HEK293T (cell line): ENCODE measurements at regions not wholly inside any gene's neighbourhood (a gene's known extent, or its start where the extent isn't known, plus 50 kb on each side); places are given as distances from the start of the nearest gene placed in this dataset.

Experiments used
- CTCF ChIA-PET: fragments of 350-600 bp; formaldehyde crosslinking; extraction: SDS; loops from one replicate; lab custom pipeline; 2021; ENCODE audit warnings: antibody characterized with exemption, inconsistent platforms; lab: Yijun Ruan, JAX
- POLR2A ChIA-PET: fragments of 350-600 bp; formaldehyde crosslinking; extraction: SDS; loops from one replicate; lab custom pipeline; 2020; ENCODE audit warnings: antibody characterized with exemption, inconsistent platforms; lab: Yijun Ruan, JAX
- DNase-seq: peaks from one replicate; pipeline ENCODE4 v3.0.0; 2012; ENCODE audit warnings: mixed read lengths; ENCODE audit errors: extremely low spot score
- ARNT ChIP-seq: fragments of 450-650 bp; IDR thresholded peaks from 2 replicates; pipeline ENCODE4 v1.6.1; 2017; ENCODE audit warnings: mild to moderate bottlenecking
- BHLHE40 ChIP-seq: fragments of 450-650 bp; IDR thresholded peaks from 2 replicates; pipeline ENCODE4 v1.6.1; 2016; ENCODE audit warnings: mild to moderate bottlenecking, moderate library complexity, borderline replicate concordance
- CTBP1 ChIP-seq: fragments of 450-650 bp; IDR thresholded peaks from 2 replicates; pipeline ENCODE4 v1.6.1; 2016; ENCODE audit warnings: borderline replicate concordance
- ELF4 ChIP-seq: fragments of 450-650 bp; IDR thresholded peaks from 2 replicates; pipeline ENCODE4 v1.6.1; 2017; ENCODE audit warnings: antibody characterized with exemption
- FOXA1 ChIP-seq: fragments of 450-650 bp; IDR thresholded peaks from 2 replicates; pipeline ENCODE4 v1.6.1; 2016; ENCODE audit warnings: mild to moderate bottlenecking
- FOXK2 ChIP-seq: fragments of 450-650 bp; IDR thresholded peaks from 2 replicates; pipeline ENCODE4 v1.6.1; 2016; ENCODE audit warnings: mild to moderate bottlenecking
- FOXM1 ChIP-seq: fragments of 450-650 bp; IDR thresholded peaks from 2 replicates; pipeline ENCODE4 v1.6.1; 2017; ENCODE audit warnings: mild to moderate bottlenecking, borderline replicate concordance
- HDGF ChIP-seq: fragments of 450-650 bp; IDR thresholded peaks from 2 replicates; pipeline ENCODE4 v1.6.1; 2017; ENCODE audit warnings: antibody characterized with exemption, borderline replicate concordance
- L3MBTL2 ChIP-seq: fragments of 450-650 bp; conservative IDR thresholded peaks from 2 replicates; pipeline ENCODE4 v1.6.1; 2016; ENCODE audit warnings: mild to moderate bottlenecking
- LEF1 ChIP-seq: fragments of 450-650 bp; IDR thresholded peaks from 2 replicates; pipeline ENCODE4 v1.6.1; 2017; ENCODE audit warnings: mild to moderate bottlenecking, borderline replicate concordance
- NFRKB ChIP-seq: fragments of 450-650 bp; IDR thresholded peaks from 2 replicates; pipeline ENCODE4 v1.6.1; 2016; ENCODE audit warnings: mild to moderate bottlenecking, moderate library complexity
- SP1 ChIP-seq: fragments of 450-650 bp; IDR thresholded peaks from 2 replicates; pipeline ENCODE4 v1.6.1; 2017
- SUZ12 ChIP-seq: fragments of 450-650 bp; IDR thresholded peaks from 2 replicates; pipeline ENCODE4 v1.6.1; 2016; ENCODE audit warnings: mild to moderate bottlenecking
- TARDBP ChIP-seq: fragments of 450-650 bp; IDR thresholded peaks from 2 replicates; pipeline ENCODE4 v1.6.1; 2016
- ZNF384 ChIP-seq: fragments of 450-650 bp; IDR thresholded peaks from 2 replicates; pipeline ENCODE4 v1.6.1; 2016
- TF ChIP-seq, protein P1 (sequence below): fragments of 450-650 bp; IDR thresholded peaks from 2 replicates; pipeline ENCODE4 v1.6.1; 2016

DNA sequence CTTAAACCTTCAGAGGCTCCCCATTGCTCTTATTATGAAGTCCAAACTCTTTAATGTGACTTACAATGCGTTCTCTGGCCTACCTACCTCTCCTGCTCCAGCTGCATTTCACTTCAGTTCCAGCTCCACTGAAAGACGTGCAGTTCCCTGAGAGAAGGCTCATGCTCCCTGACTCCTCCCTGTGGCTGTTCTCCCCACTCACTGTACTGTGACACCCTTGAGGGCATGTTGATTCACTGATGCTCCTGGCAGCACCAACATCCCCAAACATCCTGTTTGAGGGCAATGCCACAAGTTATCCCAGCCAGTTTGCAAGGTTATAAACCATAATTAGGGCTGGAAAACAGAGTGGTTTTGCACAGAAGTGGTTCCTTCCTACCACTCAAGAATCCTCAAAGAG is 111.2 kb downstream of the LSM5 start:
- ChIA-PET CTCF (no interaction called here), POLR2A (no interaction called here)
- DNase-seq = no peak

DNA sequence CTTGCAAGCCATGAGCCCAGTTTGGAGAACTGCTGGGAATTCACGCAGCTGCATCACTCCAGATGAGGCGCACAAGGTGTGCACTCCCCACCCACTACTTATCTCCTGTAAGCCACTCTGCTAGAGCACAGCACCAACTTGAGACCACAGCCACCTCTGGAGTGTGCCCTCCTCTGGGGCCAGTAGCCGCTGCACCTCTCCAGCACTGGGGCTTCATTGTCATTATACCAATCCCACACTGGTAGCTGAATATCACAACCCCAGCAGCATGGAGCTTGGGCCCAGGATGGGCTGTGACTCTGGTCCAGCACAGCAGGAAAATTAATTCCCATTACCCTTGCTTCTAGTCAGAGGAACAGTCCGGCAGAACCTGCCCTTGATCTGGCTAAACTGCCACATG is 125.6 kb downstream of the LSM5 start:
- no peak for DNase-seq
- no peak for TF ChIP-seq ELF4
- no peak for TF ChIP-seq SP1
- TF ChIP-seq, protein P1, sequence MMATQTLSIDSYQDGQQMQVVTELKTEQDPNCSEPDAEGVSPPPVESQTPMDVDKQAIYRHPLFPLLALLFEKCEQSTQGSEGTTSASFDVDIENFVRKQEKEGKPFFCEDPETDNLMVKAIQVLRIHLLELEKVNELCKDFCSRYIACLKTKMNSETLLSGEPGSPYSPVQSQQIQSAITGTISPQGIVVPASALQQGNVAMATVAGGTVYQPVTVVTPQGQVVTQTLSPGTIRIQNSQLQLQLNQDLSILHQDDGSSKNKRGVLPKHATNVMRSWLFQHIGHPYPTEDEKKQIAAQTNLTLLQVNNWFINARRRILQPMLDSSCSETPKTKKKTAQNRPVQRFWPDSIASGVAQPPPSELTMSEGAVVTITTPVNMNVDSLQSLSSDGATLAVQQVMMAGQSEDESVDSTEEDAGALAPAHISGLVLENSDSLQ = no peak
- POLR2A ChIA-PET = no interaction called here
- CTCF ChIA-PET = no interaction called here

More for the DNA sequence above, 111.2 kb downstream of the LSM5 start:
- TF ChIP-seq FOXA1 = no peak
- TF ChIP-seq L3MBTL2 = no peak
- no peak for TF ChIP-seq FOXM1
- TF ChIP-seq CTBP1 = no peak
- no peak for TF ChIP-seq FOXK2
- no peak for TF ChIP-seq ELF4
- TF ChIP-seq BHLHE40 = no peak
- TF ChIP-seq SP1 = no peak
- TF ChIP-seq ARNT = no peak
- TF ChIP-seq ZNF384 = no peak
- TF ChIP-seq HDGF = no peak
- no peak for TF ChIP-seq SUZ12
- TF ChIP-seq LEF1 = no peak
- TF ChIP-seq, protein P1 = no peak
- TF ChIP-seq TARDBP = no peak

DNA sequence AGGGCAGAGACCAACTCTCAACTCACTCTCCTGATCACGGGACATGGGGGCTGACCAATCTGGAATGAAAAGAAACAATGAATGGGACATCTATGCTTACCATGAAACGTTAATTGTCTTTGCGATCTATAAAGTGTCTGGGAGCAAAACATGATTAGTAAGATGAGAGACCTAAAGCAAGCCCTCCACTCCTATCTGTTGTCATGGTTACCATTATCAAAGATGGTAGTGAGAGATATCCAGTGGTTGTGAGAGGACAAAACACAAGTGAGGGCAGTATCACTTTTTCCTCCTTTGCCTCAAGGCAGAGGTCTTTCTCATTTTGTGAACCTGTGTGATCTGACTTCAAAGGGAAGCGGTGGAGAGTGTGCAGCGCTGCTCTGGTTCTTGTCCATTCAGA is 130.1 kb downstream of the LSM5 start:
- CTCF ChIA-PET = no interaction called here
- POLR2A ChIA-PET = no interaction called here
- TF ChIP-seq FOXK2 (no peak), TARDBP (no peak), NFRKB (no peak), HDGF (no peak), ARNT (no peak), SP1 (no peak), SUZ12 (no peak), ELF4 (no peak), CTBP1 (no peak), ZNF384 (no peak)
- DNase-seq = no peak

DNA sequence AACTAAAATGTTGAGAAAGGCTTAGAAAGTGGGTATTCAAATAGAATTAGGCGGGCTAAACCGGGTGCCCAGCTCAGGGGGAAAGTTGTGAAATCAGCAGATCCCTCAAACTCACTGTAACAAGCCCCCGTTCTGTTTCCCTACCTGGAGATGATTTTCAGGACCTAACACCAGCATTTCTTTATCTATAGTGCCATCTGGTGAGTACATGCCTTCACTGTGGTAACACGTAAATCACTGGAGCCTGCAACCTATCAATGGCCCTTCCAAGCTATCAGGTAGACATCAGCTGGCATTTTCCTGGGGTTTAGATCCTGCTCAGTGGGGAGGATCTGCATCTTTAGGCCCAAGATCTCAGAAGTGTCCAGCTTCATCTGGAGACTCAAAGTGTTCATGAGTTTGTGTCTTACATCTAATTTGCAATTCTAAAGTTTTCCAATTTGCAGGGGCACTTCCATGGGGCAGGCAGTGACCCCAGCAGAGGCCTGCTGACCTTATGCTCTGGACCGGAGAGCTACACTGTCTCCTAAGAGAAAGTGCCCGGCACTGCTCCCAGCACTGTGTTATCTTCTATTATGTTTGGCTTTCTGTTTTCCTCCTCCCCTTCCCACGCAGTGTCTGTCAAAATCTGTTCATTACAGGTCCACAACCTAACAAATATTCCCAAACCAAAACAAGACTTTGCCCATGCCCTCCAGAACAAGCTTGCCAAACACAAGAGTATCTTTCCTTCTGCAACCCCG is 132.5 kb downstream of the LSM5 start:
- DNase-seq = no peak
- ChIA-PET POLR2A (no interaction called here), CTCF (interaction anchor here (1.0 kb wide), 1 partner anchor 10 kb away, joined by 5 read pairs; no protein-coding TSS in a partner anchor)
- no peak for TF ChIP-seq FOXM1
- TF ChIP-seq ZNF384 = no peak
- no peak for TF ChIP-seq FOXK2
- TF ChIP-seq ELF4 = no peak
- no peak for TF ChIP-seq CTBP1
- TF ChIP-seq TARDBP = no peak
- TF ChIP-seq LEF1 = no peak

DNA sequence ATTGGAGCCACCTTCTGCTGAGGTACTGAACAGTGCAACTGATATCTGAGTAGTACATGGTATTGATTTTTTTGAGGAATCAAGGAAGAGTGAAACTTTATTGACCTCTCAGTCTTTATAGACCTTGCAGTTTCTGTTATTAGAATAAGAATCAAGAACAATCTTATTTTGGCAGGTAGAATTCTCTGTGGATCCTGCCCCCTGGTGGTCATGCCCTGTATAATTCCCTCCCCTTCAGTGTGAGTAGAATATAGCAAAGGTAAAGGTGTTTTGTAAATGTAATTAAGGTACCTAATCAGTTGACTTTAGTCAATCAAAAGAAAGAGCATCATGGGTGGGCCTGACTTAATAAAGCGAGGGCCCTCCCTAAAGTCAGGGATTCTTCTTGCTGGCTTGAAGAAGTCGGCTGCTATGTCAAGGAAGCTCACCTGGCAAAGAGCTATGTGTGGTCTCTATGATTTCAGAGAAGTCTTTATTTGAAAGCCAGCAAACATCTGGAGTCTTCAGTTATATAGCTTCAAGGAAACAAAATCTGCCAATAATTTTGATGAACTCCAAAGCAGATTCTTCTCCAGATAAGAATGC is 142.8 kb downstream of the LSM5 start:
- POLR2A ChIA-PET = no interaction called here

DNA sequence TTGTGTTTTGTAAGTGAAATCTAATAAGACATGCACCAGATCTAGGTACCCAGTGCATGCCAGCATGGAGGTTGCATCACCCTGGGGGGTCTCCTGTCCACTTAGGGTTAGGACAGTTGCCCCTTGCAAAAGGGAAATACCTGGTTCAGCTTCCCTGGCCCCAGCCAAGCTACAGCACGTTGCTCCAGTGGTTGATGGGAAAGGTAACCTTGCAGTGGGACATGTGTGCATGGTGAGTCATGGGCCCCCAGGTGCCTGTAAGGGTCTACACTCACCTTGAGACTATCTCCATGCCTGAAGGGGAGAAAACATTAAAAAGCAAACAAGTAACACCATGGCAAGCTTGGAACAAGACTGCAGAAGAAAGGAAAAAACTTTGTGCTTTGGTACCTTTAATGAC is 143.9 kb downstream of the LSM5 start:
- DNase-seq = no peak
- ChIA-PET CTCF (no interaction called here), POLR2A (no interaction called here)
- TF ChIP-seq L3MBTL2 (no peak), BHLHE40 (no peak), FOXA1 (no peak), LEF1 (no peak), NFRKB (no peak)

More for the DNA sequence above, 142.8 kb downstream of the LSM5 start:
- no peak for TF ChIP-seq TARDBP
- CTCF ChIA-PET = interaction anchor here (0.7 to 1.4 kb wide), 7 partner anchors 9 to 225 kb away, joined by 3 to 6 read pairs (median 4); no protein-coding TSS in a partner anchor
- DNase-seq = no peak

DNA sequence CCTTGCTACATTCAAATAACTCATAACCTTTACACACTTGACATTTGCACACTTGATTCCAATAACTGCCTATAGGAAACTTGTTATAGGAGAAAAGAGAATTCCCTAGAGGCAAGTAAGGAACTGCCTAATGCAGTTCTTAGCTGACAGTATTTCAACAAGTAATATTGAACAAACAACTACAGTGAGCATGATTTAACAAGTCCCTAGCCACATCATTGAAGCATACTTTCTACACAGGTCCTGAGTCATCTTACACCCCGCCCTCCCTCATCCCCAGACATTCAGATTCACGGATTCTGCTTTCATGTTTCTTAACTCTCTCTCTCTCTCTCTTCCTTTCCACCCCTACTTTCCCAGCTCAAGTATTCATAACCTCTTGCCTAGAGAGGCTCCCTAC is 153.5 kb downstream of the LSM5 start:
- CTCF ChIA-PET = no interaction called here
- no peak for DNase-seq
- TF ChIP-seq SUZ12 (no peak), SP1 (no peak), FOXK2 (no peak), ELF4 (no peak), TARDBP (no peak), CTBP1 (no peak), FOXM1 (no peak), ARNT (no peak), NFRKB (no peak), LEF1 (no peak), L3MBTL2 (no peak), FOXA1 (no peak), HDGF (no peak), BHLHE40 (no peak), ZNF384 (no peak)
- TF ChIP-seq, protein P1 = no peak

More for the DNA sequence above, 153.5 kb downstream of the LSM5 start:
- POLR2A ChIA-PET = no interaction called here
